ENCODE measurements at regions not wholly inside any gene's neighbourhood (a gene's known extent, or its start where the extent isn't known, plus 50 kb on each side); places are given as distances from the start of the nearest gene placed in this dataset.

- no peak for TF ChIP-seq CTCF (conservative IDR thresholded peaks at IDR 0.05)
- no peak for TF ChIP-seq EZH2 (IDR thresholded peaks at IDR 0.05; ENCODE audit: low read depth)
These were observed 574.3 kb upstream of the USP24 start for GRCh38 chr1:55789466-55789865.
